GM20431 (cell line): ENCODE measurements at regions not wholly inside any gene's neighbourhood (a gene's known extent, or its start where the extent isn't known, plus 50 kb on each side); places are given as distances from the start of the nearest gene placed in this dataset.

Experiments
- in situ Hi-C: fragments of 300-500 bp; cut with MseI, MboI; formaldehyde crosslinking; loops from one replicate; pipeline ENCODE4 v1.15.0; 2020; ENCODE audit warnings: low sequenced_read_pairs; ENCODE audit not compliant: unreplicated experiment

- in situ Hi-C loops, result no loop called here
Measured at GRCh38 chr2:129460299-129461198, 518.9 kb upstream of the RAB6C start.

- in situ Hi-C loops, result no loop called here
Measured at GRCh38 chr2:129462349-129462748, 517.1 kb upstream of the RAB6C start.

GRCh38 chr2:129462967-129463366 is 516.5 kb upstream of the RAB6C start:
- in situ Hi-C loops, result no loop called here

GRCh38 chr2:129464036-129464435 is 515.4 kb upstream of the RAB6C start:
- in situ Hi-C loops, result no loop called here

GRCh38 chr2:129464631-129465030 is 514.8 kb upstream of the RAB6C start:
- in situ Hi-C loops, result no loop called here

- in situ Hi-C loops, result no loop called here
Measured at GRCh38 chr2:129465045-129465444, 514.4 kb upstream of the RAB6C start.

- in situ Hi-C loops, result no loop called here
Measured at GRCh38 chr2:129466389-129466788, 513.1 kb upstream of the RAB6C start.

GRCh38 chr2:129467012-129467779 is 512.3 kb upstream of the RAB6C start:
- in situ Hi-C loops, result no loop called here

GRCh38 chr2:129467941-129468340 is 511.5 kb upstream of the RAB6C start:
- in situ Hi-C loops, result no loop called here

GRCh38 chr2:129468879-129469278 is 510.6 kb upstream of the RAB6C start:
- in situ Hi-C loops, result no loop called here

GRCh38 chr2:129469389-129469788 is 510.1 kb upstream of the RAB6C start:
- in situ Hi-C loops, result no loop called here

GRCh38 chr2:129469871-129470270 is 509.6 kb upstream of the RAB6C start:
- in situ Hi-C loops, result no loop called here

GRCh38 chr2:129478902-129479517 is 500.5 kb upstream of the RAB6C start:
- in situ Hi-C loops, result no loop called here

- in situ Hi-C loops, result no loop called here
Measured at GRCh38 chr2:129479892-129480291, 499.6 kb upstream of the RAB6C start.

GRCh38 chr2:129480790-129481189 is 498.7 kb upstream of the RAB6C start:
- in situ Hi-C loops, result no loop called here

GRCh38 chr2:129481306-129482219 is 497.9 kb upstream of the RAB6C start:
- in situ Hi-C loops, result no loop called here

GRCh38 chr2:129482626-129483025 is 496.8 kb upstream of the RAB6C start:
- in situ Hi-C loops, result no loop called here

GRCh38 chr2:129483366-129483765 is 496.1 kb upstream of the RAB6C start:
- in situ Hi-C loops, result no loop called here

GRCh38 chr2:129484999-129485897 is 494.2 kb upstream of the RAB6C start:
- in situ Hi-C loops, result no loop called here
